Stimulated activated naive CD4-positive, alpha-beta T cell treated with Interleukin-2 at 50 U/mL for 16 hours (primary cell): ENCODE measurements at regions not wholly inside any gene's neighbourhood (a gene's known extent, or its start where the extent isn't known, plus 50 kb on each side); places are given as distances from the start of the nearest gene placed in this dataset.

Experiments used
- DNase-seq: peaks from one replicate; lab custom pipeline; 2025; lab: John Stamatoyannopoulos, UW

- DNase-seq, result no peak
Observed at GRCh38 chr6:14321992-14322772, 204.6 kb downstream of the CD83 start.

GRCh38 chr6:14322841-14323240 lies 205.3 kb downstream of the CD83 start:
- DNase-seq, result no peak

- DNase-seq, result no peak
Observed at GRCh38 chr6:14326774-14327173, 209.2 kb downstream of the CD83 start.

GRCh38 chr6:14328163-14328562 lies 210.6 kb downstream of the CD83 start:
- no peak for DNase-seq

- no peak for DNase-seq
Observed at GRCh38 chr6:14333556-14334305, 216.2 kb downstream of the CD83 start.

GRCh38 chr6:14335071-14335470 lies 217.5 kb downstream of the CD83 start:
- no peak for DNase-seq

- no peak for DNase-seq
Observed at GRCh38 chr6:14337152-14337551, 219.6 kb downstream of the CD83 start.

GRCh38 chr6:14339172-14339571 lies 221.6 kb downstream of the CD83 start:
- DNase-seq, result no peak

- no peak for DNase-seq
Observed at GRCh38 chr6:14339711-14340584, 222.4 kb downstream of the CD83 start.

- DNase-seq, result no peak
Observed at GRCh38 chr6:14344486-14344885, 226.9 kb downstream of the CD83 start.

- no peak for DNase-seq
Observed at GRCh38 chr6:14348389-14348788, 230.8 kb downstream of the CD83 start.

GRCh38 chr6:14349507-14349906 lies 231.9 kb downstream of the CD83 start:
- DNase-seq, result no peak

- no peak for DNase-seq
Observed at GRCh38 chr6:14350210-14350609, 232.6 kb downstream of the CD83 start.

GRCh38 chr6:14353281-14353680 lies 235.7 kb downstream of the CD83 start:
- DNase-seq, result no peak

- DNase-seq, result no peak
Observed at GRCh38 chr6:14353798-14354197, 236.2 kb downstream of the CD83 start.

- no peak for DNase-seq
Observed at GRCh38 chr6:14354919-14355572, 237.5 kb downstream of the CD83 start.

- DNase-seq, result no peak
Observed at GRCh38 chr6:14359438-14359837, 241.9 kb downstream of the CD83 start.

GRCh38 chr6:14360565-14360964 lies 243.0 kb downstream of the CD83 start:
- no peak for DNase-seq

GRCh38 chr6:14361297-14361696 lies 243.7 kb downstream of the CD83 start:
- no peak for DNase-seq

- DNase-seq, result no peak
Observed at GRCh38 chr6:14361956-14362587, 244.5 kb downstream of the CD83 start.

- DNase-seq, result no peak
Observed at GRCh38 chr6:14364370-14364769, 246.8 kb downstream of the CD83 start.
